Hepatocyte (in vitro differentiated cells): ENCODE measurements at regions not wholly inside any gene's neighbourhood (a gene's known extent, or its start where the extent isn't known, plus 50 kb on each side); places are given as distances from the start of the nearest gene placed in this dataset.
A peak's percentile ranks its signal among the peaks of the same experiment; 100 is the strongest.

Experiments used
- DNase-seq: peaks from one replicate; pipeline ENCODE4 v3.0.0-alpha.2; 2016; ENCODE audit warnings: low spot score
- H2AFZ ChIP-seq: fragments of 200-600 bp; sonication (generic); 2 replicates; pipeline ENCODE4 v1.6.0; 2016; ENCODE audit warnings: antibody characterized with exemption, mild to moderate bottlenecking
- H3K27ac ChIP-seq: fragments of 200-600 bp; sonication (generic); 2 replicates; pipeline ENCODE4 v1.5.1; 2016; ENCODE audit warnings: mild to moderate bottlenecking
- H3K27me3 ChIP-seq: fragments of 200-600 bp; sonication (generic); 2 replicates; pipeline ENCODE4 v1.6.1; 2016
- H3K36me3 ChIP-seq: fragments of 200-600 bp; sonication (generic); replicated peaks from 2 replicates; pipeline ENCODE4 v1.5.1; 2016; ENCODE audit warnings: low read depth; ENCODE audit not compliant: insufficient read depth
- H3K4me1 ChIP-seq: fragments of 200-600 bp; sonication (generic); 2 replicates; pipeline ENCODE4 v1.5.1; 2016; ENCODE audit warnings: mild to moderate bottlenecking, moderate library complexity; ENCODE audit not compliant: insufficient read depth
- H3K4me2 ChIP-seq: fragments of 200-600 bp; sonication (generic); 2 replicates; pipeline ENCODE4 v1.6.0; 2016
- H3K4me3 ChIP-seq: fragments of 200-600 bp; sonication (generic); 2 replicates; pipeline ENCODE4 v1.5.1; 2016; ENCODE audit warnings: mild to moderate bottlenecking
- H3K79me2 ChIP-seq: fragments of 200-600 bp; sonication (generic); 2 replicates; pipeline ENCODE4 v1.6.0; 2017; ENCODE audit warnings: mild to moderate bottlenecking
- H3K9me2 ChIP-seq: fragments of 200-600 bp; sonication (generic); replicated peaks from 2 replicates; pipeline ENCODE4 v1.6.0; 2017; ENCODE audit warnings: mild to moderate bottlenecking; ENCODE audit not compliant: insufficient read depth
- H3K9me3 ChIP-seq: fragments of 200-600 bp; sonication (generic); 2 replicates; pipeline ENCODE4 v1.5.1; 2016; ENCODE audit warnings: low read depth, mild to moderate bottlenecking
- H4K20me1 ChIP-seq: fragments of 200-600 bp; sonication (generic); 2 replicates; pipeline ENCODE4 v1.6.0; 2016; ENCODE audit warnings: mild to moderate bottlenecking; ENCODE audit not compliant: insufficient read depth, poor library complexity, severe bottlenecking
- CTCF ChIP-seq: fragments of 200-600 bp; sonication (generic); IDR thresholded peaks from 2 replicates; pipeline ENCODE4 v1.5.1; 2016; ENCODE audit warnings: antibody characterized with exemption, mild to moderate bottlenecking; ENCODE audit not compliant: poor library complexity
- EZH2 ChIP-seq: fragments of 200-600 bp; sonication (generic); IDR thresholded peaks from 2 replicates; pipeline ENCODE4 v1.6.1; 2016; ENCODE audit warnings: antibody characterized with exemption, mild to moderate bottlenecking, borderline replicate concordance
- EZH2phosphoT487 ChIP-seq: fragments of 200-600 bp; sonication (generic); IDR thresholded peaks from one replicate; pipeline ENCODE4 v1.6.1; 2018; ENCODE audit warnings: antibody characterized with exemption, mild to moderate bottlenecking, low read depth, moderate library complexity; ENCODE audit not compliant: unreplicated experiment, severe bottlenecking
- WGBS: methylation state at CpG from one replicate; pipeline ENCODE4 v1.1.6; 2016; ENCODE audit warnings: low lambda C conversion rate; ENCODE audit errors: missing lambda C conversion rate; 5-methylcytosine and 5-hydroxymethylcytosine counted together

- 88% methylated on average over 1 of the region's 1 CpG for WGBS
- no peak overlapping the region for H3K4me3 ChIP-seq
- H3K4me1 ChIP-seq: peaks cover 24% of the 10 kb centered on the region
- no peak overlapping the region for H3K27ac ChIP-seq
- H3K4me2 ChIP-seq: no peak overlapping the region
- no peaks in the 10 kb centered on the region for H3K9me3 ChIP-seq
- no peaks in the 10 kb centered on the region for H3K27me3 ChIP-seq
- H4K20me1 ChIP-seq: no peaks in the 10 kb centered on the region
- no peaks in the 10 kb centered on the region for H3K79me2 ChIP-seq
- H3K36me3 ChIP-seq: no peaks in the 10 kb centered on the region
- H3K9me2 ChIP-seq: no peaks in the 10 kb centered on the region
- no peak overlapping the region for H2AFZ ChIP-seq
- DNase-seq: no peak
- TF ChIP-seq EZH2 (no peak), CTCF (no peak), EZH2phosphoT487 (no peak)
Measured at GRCh38 chrX:39724544-39724943, 373.2 kb downstream of the BCOR start.

GRCh38 chrX:39725114-39725513 lies 372.6 kb downstream of the BCOR start:
- Histone ChIP-seq H3K4me1 (peaks cover 29% of the 10 kb centered on the region), H3K4me2 (no peak overlapping the region), H3K27ac (no peak overlapping the region), H3K9me3 (no peaks in the 10 kb centered on the region), H4K20me1 (no peaks in the 10 kb centered on the region), H3K9me2 (no peaks in the 10 kb centered on the region), H3K36me3 (no peaks in the 10 kb centered on the region), H2AFZ (no peak overlapping the region), H3K27me3 (no peaks in the 10 kb centered on the region), H3K79me2 (no peaks in the 10 kb centered on the region), H3K4me3 (no peak overlapping the region)
- no peak for TF ChIP-seq EZH2phosphoT487
- TF ChIP-seq CTCF: no peak
- no peak for TF ChIP-seq EZH2
- WGBS: 53% methylated on average over 4 of the region's 4 CpGs
- DNase-seq: no peak

- Histone ChIP-seq H4K20me1 (no peaks in the 10 kb centered on the region), H3K4me3 (no peak overlapping the region), H3K27me3 (no peaks in the 10 kb centered on the region), H3K36me3 (no peaks in the 10 kb centered on the region), H3K9me2 (no peaks in the 10 kb centered on the region), H3K9me3 (no peaks in the 10 kb centered on the region), H3K27ac (peak overlapping the region; percentile 44), H3K79me2 (no peaks in the 10 kb centered on the region), H3K4me2 (no peak overlapping the region), H2AFZ (no peak overlapping the region), H3K4me1 (peaks cover 36% of the 10 kb centered on the region)
- no peak for DNase-seq
- no peak for TF ChIP-seq CTCF
- TF ChIP-seq EZH2: no peak
- TF ChIP-seq EZH2phosphoT487: no peak
- WGBS: 58% methylated on average over 13 of the region's 13 CpGs
Measured at GRCh38 chrX:39725928-39726619, 371.7 kb downstream of the BCOR start.
